HCT116 (cell line): ENCODE measurements at regions not wholly inside any gene's neighbourhood (a gene's known extent, or its start where the extent isn't known, plus 50 kb on each side); places are given as distances from the start of the nearest gene placed in this dataset.

ENCODE experiments used
- CTCF ChIP-seq, 3 experiments: fragments of 200-600 bp in 1 of 3; sonication (generic) in 1 of 3; IDR thresholded peaks in 2 of 3; conservative IDR thresholded peaks in 1 of 3; 2 replicates each; pipeline ENCODE4 v1.5.1; 2012 to 2017; ENCODE audit warnings: low read depth in 2 of 3, low read length in 2 of 3, antibody characterized with exemption in 1 of 3, borderline replicate concordance in 1 of 3, control low read depth in 1 of 3, mild to moderate bottlenecking in 1 of 3, mixed read lengths in 1 of 3, mixed run types in 1 of 3, moderate library complexity in 1 of 3; ENCODE audit not compliant: insufficient read depth in 1 of 3
- EZH2 ChIP-seq: fragments of 200-600 bp; sonication (generic); IDR thresholded peaks from 2 replicates; pipeline ENCODE4 v1.6.1; 2017; ENCODE audit warnings: antibody characterized with exemption, mixed run types
- POLR2A ChIP-seq: IDR thresholded peaks from 2 replicates; pipeline ENCODE4 v1.7.0; 2011; ENCODE audit warnings: borderline replicate concordance; ENCODE audit not compliant: insufficient read depth, insufficient read length; ENCODE audit errors: extremely low read depth
- POLR2AphosphoS5 ChIP-seq: IDR thresholded peaks from 2 replicates; pipeline ENCODE4 v1.6.1; 2011; ENCODE audit warnings: mild to moderate bottlenecking, low read depth, low read length, moderate library complexity
- RAD21 ChIP-seq: IDR thresholded peaks from 2 replicates; pipeline ENCODE4 v1.6.1; 2012; ENCODE audit warnings: low read depth, mild to moderate bottlenecking
- YY1 ChIP-seq: IDR thresholded peaks from 2 replicates; pipeline ENCODE4 v1.6.1; 2011; ENCODE audit warnings: low read length, low read depth, moderate library complexity, mild to moderate bottlenecking; ENCODE audit not compliant: insufficient replicate concordance; ENCODE audit errors: extremely low read depth
- ZFX ChIP-seq: fragments of 450-650 bp; IDR thresholded peaks from 2 replicates; pipeline ENCODE4 v1.6.1; 2017
- ZNF274 ChIP-seq: fragments of 200-500 bp; sonication (Bioruptor generic); IDR thresholded peaks from 2 replicates; pipeline ENCODE4 v1.6.1; 2014; ENCODE audit warnings: mild to moderate bottlenecking, low read depth, low read length, inconsistent platforms
- TF ChIP-seq, protein P1 (sequence below): IDR thresholded peaks from 2 replicates; pipeline ENCODE4 v1.6.1; 2012
- TF ChIP-seq, protein P2 (sequence below): IDR thresholded peaks from 2 replicates; pipeline ENCODE4 v1.6.1; 2012; ENCODE audit warnings: low read depth

DNA sequence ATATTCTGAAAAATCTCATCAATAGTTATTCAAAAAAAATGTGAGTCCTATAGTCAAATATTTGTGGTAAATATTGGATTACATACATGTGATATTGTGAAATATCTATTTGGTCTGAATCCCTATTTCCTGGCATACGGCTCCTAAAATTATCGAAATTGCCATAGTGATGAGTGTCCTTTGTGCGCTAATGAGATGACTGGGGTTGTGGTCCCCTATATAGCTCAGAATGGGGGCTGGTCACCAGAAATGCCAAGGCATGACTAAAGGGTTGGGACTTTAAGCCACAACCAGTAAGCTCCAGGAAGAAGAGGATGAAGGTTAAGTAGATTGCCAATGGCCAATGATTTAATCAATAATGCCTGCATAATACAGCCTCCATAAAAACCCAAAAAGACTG, 610.2 kb upstream of the CHRM3 start:
- TF ChIP-seq ZFX (no peak), CTCF (IDR thresholded peaks at IDR 0.05 in 2 of 3, conservative IDR thresholded peaks at IDR 0.05 in 1 of 3; ENCODE audit: borderline replicate concordance in 1 of 3, insufficient read depth in 1 of 3, low read depth in 2 of 3, low read length in 2 of 3) (no peak), POLR2A (no peak), YY1 (no peak), POLR2AphosphoS5 (no peak), EZH2 (no peak), RAD21 (no peak), ZNF274 (no peak)
- TF ChIP-seq, protein P1, sequence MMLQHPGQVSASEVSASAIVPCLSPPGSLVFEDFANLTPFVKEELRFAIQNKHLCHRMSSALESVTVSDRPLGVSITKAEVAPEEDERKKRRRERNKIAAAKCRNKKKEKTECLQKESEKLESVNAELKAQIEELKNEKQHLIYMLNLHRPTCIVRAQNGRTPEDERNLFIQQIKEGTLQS, result no peak
- TF ChIP-seq, protein P2, sequence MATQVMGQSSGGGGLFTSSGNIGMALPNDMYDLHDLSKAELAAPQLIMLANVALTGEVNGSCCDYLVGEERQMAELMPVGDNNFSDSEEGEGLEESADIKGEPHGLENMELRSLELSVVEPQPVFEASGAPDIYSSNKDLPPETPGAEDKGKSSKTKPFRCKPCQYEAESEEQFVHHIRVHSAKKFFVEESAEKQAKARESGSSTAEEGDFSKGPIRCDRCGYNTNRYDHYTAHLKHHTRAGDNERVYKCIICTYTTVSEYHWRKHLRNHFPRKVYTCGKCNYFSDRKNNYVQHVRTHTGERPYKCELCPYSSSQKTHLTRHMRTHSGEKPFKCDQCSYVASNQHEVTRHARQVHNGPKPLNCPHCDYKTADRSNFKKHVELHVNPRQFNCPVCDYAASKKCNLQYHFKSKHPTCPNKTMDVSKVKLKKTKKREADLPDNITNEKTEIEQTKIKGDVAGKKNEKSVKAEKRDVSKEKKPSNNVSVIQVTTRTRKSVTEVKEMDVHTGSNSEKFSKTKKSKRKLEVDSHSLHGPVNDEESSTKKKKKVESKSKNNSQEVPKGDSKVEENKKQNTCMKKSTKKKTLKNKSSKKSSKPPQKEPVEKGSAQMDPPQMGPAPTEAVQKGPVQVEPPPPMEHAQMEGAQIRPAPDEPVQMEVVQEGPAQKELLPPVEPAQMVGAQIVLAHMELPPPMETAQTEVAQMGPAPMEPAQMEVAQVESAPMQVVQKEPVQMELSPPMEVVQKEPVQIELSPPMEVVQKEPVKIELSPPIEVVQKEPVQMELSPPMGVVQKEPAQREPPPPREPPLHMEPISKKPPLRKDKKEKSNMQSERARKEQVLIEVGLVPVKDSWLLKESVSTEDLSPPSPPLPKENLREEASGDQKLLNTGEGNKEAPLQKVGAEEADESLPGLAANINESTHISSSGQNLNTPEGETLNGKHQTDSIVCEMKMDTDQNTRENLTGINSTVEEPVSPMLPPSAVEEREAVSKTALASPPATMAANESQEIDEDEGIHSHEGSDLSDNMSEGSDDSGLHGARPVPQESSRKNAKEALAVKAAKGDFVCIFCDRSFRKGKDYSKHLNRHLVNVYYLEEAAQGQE, result no peak
